ENCODE measurements at regions not wholly inside any gene's neighbourhood (a gene's known extent, or its start where the extent isn't known, plus 50 kb on each side); places are given as distances from the start of the nearest gene placed in this dataset.
"Not testable (repeated sequence)": the region's sequence is repeated elsewhere in the genome, so short reads cannot be mapped to it uniquely, and the experiment has no call there.

DNA sequence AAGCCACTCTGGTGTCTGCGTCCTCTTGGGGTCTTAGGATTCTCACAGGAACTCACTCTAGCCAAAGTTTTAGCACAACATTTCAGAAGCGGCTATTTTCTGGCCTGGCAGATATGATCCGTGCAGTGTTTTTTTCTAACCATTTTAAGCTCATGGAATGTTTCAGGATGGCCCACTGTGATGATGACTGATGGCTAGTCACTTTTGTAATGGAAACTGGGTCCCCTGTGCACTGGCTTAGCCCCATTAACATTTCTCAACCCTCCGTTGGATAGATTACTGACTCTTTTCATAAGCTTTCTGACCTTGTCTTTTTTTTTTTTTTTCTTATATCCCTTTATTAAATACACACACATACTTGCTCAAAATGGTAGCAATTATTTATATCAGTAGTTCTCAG is 364.9 kb upstream of the FOXG1 start:
- not testable (repeated sequence) for TF ChIP-seq EP300 (conservative IDR thresholded peaks at IDR 0.05; ENCODE audit: poor library complexity, severe bottlenecking); TAF1 (IDR thresholded peaks at IDR 0.05; ENCODE audit: low read depth)
